KMS-11 (cell line): ENCODE measurements at regions not wholly inside any gene's neighbourhood (a gene's known extent, or its start where the extent isn't known, plus 50 kb on each side); places are given as distances from the start of the nearest gene placed in this dataset.

Experiments used
- H2AFZ ChIP-seq: fragments of 200-600 bp; sonication (generic); 2 replicates; pipeline ENCODE4 v1.6.1; 2016; ENCODE audit warnings: antibody characterized with exemption, mixed run types, low read depth
- H3K27ac ChIP-seq: fragments of 200-600 bp; sonication (generic); 2 replicates; pipeline ENCODE4 v1.6.1; 2016; ENCODE audit warnings: mild to moderate bottlenecking, mixed run types
- H3K27me3 ChIP-seq: fragments of 200-600 bp; sonication (generic); 2 replicates; pipeline ENCODE4 v1.6.1; 2017; ENCODE audit warnings: mild to moderate bottlenecking, low read depth, mixed run types, moderate library complexity; ENCODE audit not compliant: insufficient read depth
- H3K36me3 ChIP-seq: fragments of 200-600 bp; sonication (generic); 2 replicates; pipeline ENCODE4 v1.6.1; 2017; ENCODE audit warnings: mild to moderate bottlenecking, mixed run types; ENCODE audit not compliant: insufficient read depth
- H3K4me1 ChIP-seq: fragments of 200-600 bp; sonication (generic); 2 replicates; pipeline ENCODE4 v1.6.1; 2016; ENCODE audit warnings: mild to moderate bottlenecking, low read depth, mixed run types; ENCODE audit not compliant: poor library complexity, severe bottlenecking
- H3K4me2 ChIP-seq: fragments of 200-600 bp; sonication (generic); 2 replicates; pipeline ENCODE4 v1.7.0; 2016; ENCODE audit warnings: mild to moderate bottlenecking, mixed run types
- H3K4me3 ChIP-seq: fragments of 200-600 bp; sonication (generic); IDR thresholded peaks from 2 replicates; pipeline ENCODE4 v1.6.1; 2017; ENCODE audit warnings: low read depth, low read length, mixed read lengths; ENCODE audit not compliant: insufficient read depth
- H3K79me2 ChIP-seq: fragments of 200-600 bp; sonication (generic); 2 replicates; pipeline ENCODE4 v1.6.1; 2016; ENCODE audit warnings: low read depth, mixed run types; ENCODE audit not compliant: insufficient read depth
- H3K9ac ChIP-seq: fragments of 200-600 bp; sonication (generic); 2 replicates; pipeline ENCODE4 v1.6.1; 2016; ENCODE audit warnings: mild to moderate bottlenecking, mixed run types
- H4K20me1 ChIP-seq: fragments of 200-600 bp; sonication (generic); 2 replicates; pipeline ENCODE4 v1.6.1; 2016; ENCODE audit warnings: mild to moderate bottlenecking, mixed run types; ENCODE audit not compliant: insufficient read depth
- TF ChIP-seq, protein P1 (sequence below): fragments of 200-600 bp; sonication (generic); conservative IDR thresholded peaks from 2 replicates; pipeline ENCODE4 v1.6.1; 2017; ENCODE audit warnings: low read depth, mild to moderate bottlenecking, antibody characterized with exemption, low read length, moderate library complexity, mixed read lengths

GRCh38 chr20:40547483-40548091 lies 141.4 kb downstream of the MAFB start:
- Histone ChIP-seq H3K9ac (no peak overlapping the region), H3K4me2 (no peak overlapping the region), H3K36me3 (no peaks in the 10 kb centered on the region), H3K27ac (no peak overlapping the region), H3K4me1 (no peaks in the 10 kb centered on the region), H2AFZ (no peak overlapping the region), H3K27me3 (no peaks in the 10 kb centered on the region), H3K79me2 (no peaks in the 10 kb centered on the region), H3K4me3 (no peak overlapping the region), H4K20me1 (no peaks in the 10 kb centered on the region)
- TF ChIP-seq, protein P1, sequence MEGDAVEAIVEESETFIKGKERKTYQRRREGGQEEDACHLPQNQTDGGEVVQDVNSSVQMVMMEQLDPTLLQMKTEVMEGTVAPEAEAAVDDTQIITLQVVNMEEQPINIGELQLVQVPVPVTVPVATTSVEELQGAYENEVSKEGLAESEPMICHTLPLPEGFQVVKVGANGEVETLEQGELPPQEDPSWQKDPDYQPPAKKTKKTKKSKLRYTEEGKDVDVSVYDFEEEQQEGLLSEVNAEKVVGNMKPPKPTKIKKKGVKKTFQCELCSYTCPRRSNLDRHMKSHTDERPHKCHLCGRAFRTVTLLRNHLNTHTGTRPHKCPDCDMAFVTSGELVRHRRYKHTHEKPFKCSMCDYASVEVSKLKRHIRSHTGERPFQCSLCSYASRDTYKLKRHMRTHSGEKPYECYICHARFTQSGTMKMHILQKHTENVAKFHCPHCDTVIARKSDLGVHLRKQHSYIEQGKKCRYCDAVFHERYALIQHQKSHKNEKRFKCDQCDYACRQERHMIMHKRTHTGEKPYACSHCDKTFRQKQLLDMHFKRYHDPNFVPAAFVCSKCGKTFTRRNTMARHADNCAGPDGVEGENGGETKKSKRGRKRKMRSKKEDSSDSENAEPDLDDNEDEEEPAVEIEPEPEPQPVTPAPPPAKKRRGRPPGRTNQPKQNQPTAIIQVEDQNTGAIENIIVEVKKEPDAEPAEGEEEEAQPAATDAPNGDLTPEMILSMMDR: no peak

GRCh38 chr20:40545478-40545877 lies 143.6 kb downstream of the MAFB start:
- H3K4me1 ChIP-seq: no peaks in the 10 kb centered on the region
- TF ChIP-seq, protein P1: no peak
- H3K4me2 ChIP-seq: no peak overlapping the region
- H2AFZ ChIP-seq: no peak overlapping the region
- no peak overlapping the region for H3K27ac ChIP-seq
- no peak overlapping the region for H3K9ac ChIP-seq
- no peaks in the 10 kb centered on the region for H3K27me3 ChIP-seq
- H3K79me2 ChIP-seq: no peaks in the 10 kb centered on the region
- H4K20me1 ChIP-seq: no peaks in the 10 kb centered on the region
- H3K36me3 ChIP-seq: no peaks in the 10 kb centered on the region
- H3K4me3 ChIP-seq: no peak overlapping the region

GRCh38 chr20:40542065-40542464 lies 147.0 kb downstream of the MAFB start:
- Histone ChIP-seq H3K4me2 (no peak overlapping the region), H3K27me3 (no peaks in the 10 kb centered on the region), H3K36me3 (no peaks in the 10 kb centered on the region), H3K4me3 (no peak overlapping the region), H3K27ac (no peak overlapping the region), H4K20me1 (no peaks in the 10 kb centered on the region), H3K4me1 (no peaks in the 10 kb centered on the region), H3K9ac (no peak overlapping the region), H2AFZ (no peak overlapping the region), H3K79me2 (no peaks in the 10 kb centered on the region)
- TF ChIP-seq, protein P1: no peak

DNA sequence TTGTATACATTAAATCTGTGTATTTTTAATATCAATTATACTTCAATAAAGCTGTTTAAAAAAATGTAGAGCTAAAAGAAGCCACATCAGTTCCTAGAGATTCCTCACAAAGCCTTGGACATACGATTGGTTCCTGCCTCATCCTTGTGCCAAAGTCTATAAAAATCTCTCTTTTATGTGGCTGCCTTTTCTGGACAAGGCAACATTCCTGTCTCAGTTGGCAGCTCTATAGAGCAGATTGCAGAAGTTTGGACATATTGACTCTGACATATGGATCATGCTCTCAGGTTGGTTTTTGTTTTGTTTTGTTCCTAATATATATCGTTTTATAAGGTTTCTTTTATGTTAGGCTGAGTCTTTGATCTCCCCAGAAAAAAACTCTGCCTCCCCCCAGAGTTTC lies 148.9 kb downstream of the MAFB start:
- H3K27ac ChIP-seq: no peak overlapping the region
- no peaks in the 10 kb centered on the region for H3K27me3 ChIP-seq

More for the DNA sequence above, 148.9 kb downstream of the MAFB start:
- no peaks in the 10 kb centered on the region for H3K79me2 ChIP-seq
- no peak overlapping the region for H3K9ac ChIP-seq
- no peak overlapping the region for H3K4me3 ChIP-seq
- H4K20me1 ChIP-seq: no peaks in the 10 kb centered on the region
- H3K36me3 ChIP-seq: no peaks in the 10 kb centered on the region
- H3K4me2 ChIP-seq: no peak overlapping the region
- no peak overlapping the region for H2AFZ ChIP-seq
- H3K4me1 ChIP-seq: no peaks in the 10 kb centered on the region
- TF ChIP-seq, protein P1: no peak
